HepG2 (cell line): ENCODE measurements at regions not wholly inside any gene's neighbourhood (a gene's known extent, or its start where the extent isn't known, plus 50 kb on each side); places are given as distances from the start of the nearest gene placed in this dataset.

ENCODE experiments used
- ATF2 ChIP-seq: sonication (generic); formaldehyde crosslinking; IDR thresholded peaks from 2 replicates; pipeline ENCODE4 v1.4.0; 2020; ENCODE audit warnings: missing genetic modification reagents
- ATF3 ChIP-seq: sonication (generic); formaldehyde crosslinking; IDR thresholded peaks from 2 replicates; pipeline ENCODE4 v1.4.0; 2020; ENCODE audit warnings: missing genetic modification reagents
- GABPA ChIP-seq, 2 experiments: IDR thresholded peaks; 2 replicates each; pipeline ENCODE4 v1.6.1; 2011 to 2016; ENCODE audit warnings: low read depth in 2 of 2, low read length in 1 of 2, missing biosample characterization in 1 of 2, missing genetic modification characterization in 1 of 2
- HMG20B ChIP-seq: conservative IDR thresholded peaks from 2 replicates; pipeline ENCODE4 v1.6.1; 2016; ENCODE audit warnings: missing genetic modification reagents, missing compliant biosample characterization
- HOXA3 ChIP-seq: sonication (generic); formaldehyde crosslinking; IDR thresholded peaks from 2 replicates; pipeline ENCODE4 v1.5.0; 2020; ENCODE audit warnings: missing genetic modification reagents
- PITX1 ChIP-seq: sonication (generic); formaldehyde crosslinking; IDR thresholded peaks from 2 replicates; pipeline ENCODE4 v1.5.1; 2020; ENCODE audit warnings: mild to moderate bottlenecking, missing genetic modification reagents
- SAP130 ChIP-seq: IDR thresholded peaks from 2 replicates; pipeline ENCODE4 v1.6.1; 2016; ENCODE audit warnings: low read depth
- TIGD3 ChIP-seq: sonication (generic); formaldehyde crosslinking; IDR thresholded peaks from 2 replicates; pipeline ENCODE4 v1.5.1; 2020; ENCODE audit warnings: mild to moderate bottlenecking, missing genetic modification reagents, borderline replicate concordance
- ZBTB21 ChIP-seq: sonication (generic); formaldehyde crosslinking; IDR thresholded peaks from 2 replicates; pipeline ENCODE4 v1.4.0; 2020; ENCODE audit warnings: missing genetic modification reagents
- ZBTB26 ChIP-seq: IDR thresholded peaks from 2 replicates; pipeline ENCODE4 v1.6.1; 2016; ENCODE audit warnings: missing compliant biosample characterization, missing genetic modification reagents, borderline replicate concordance
- ZBTB40 ChIP-seq, 2 experiments: fragments of 450-650 bp in 1 of 2; sonication (generic) in 1 of 2; formaldehyde crosslinking in 1 of 2; IDR thresholded peaks; 2 replicates each; pipeline versions ENCODE4 v1.6.1 to v1.8.0; 2016 to 2022; ENCODE audit warnings: antibody characterized with exemption in 1 of 2, mild to moderate bottlenecking in 1 of 2, missing genetic modification reagents in 1 of 2
- ZFYVE20 ChIP-seq: sonication (generic); formaldehyde crosslinking; IDR thresholded peaks from 2 replicates; pipeline ENCODE4 v1.8.0; 2023; ENCODE audit warnings: low read depth, mild to moderate bottlenecking, moderate library complexity, missing genetic modification reagents, borderline replicate concordance
- ZNF556 ChIP-seq: sonication (generic); formaldehyde crosslinking; IDR thresholded peaks from 2 replicates; pipeline ENCODE4 v1.4.0; 2020; ENCODE audit warnings: mild to moderate bottlenecking, missing genetic modification reagents, borderline replicate concordance

- TF ChIP-seq ZBTB40 (IDR thresholded peaks at IDR 0.05) (peak; percentile 73), ZBTB40 (CRISPR knock-in tag; IDR thresholded peaks at IDR 0.05) (peak; percentile 96), ZNF556 (0 out of 2 replicates have a peak, but pooled peaks have one; percentile 49), HOXA3 (CRISPR knock-in tag) (peak; percentile 55), ATF3 (CRISPR knock-in tag) (no peak), GABPA (IDR thresholded peaks at IDR 0.05; ENCODE audit: low read depth, low read length) (no peak), GABPA (CRISPR knock-in tag; IDR thresholded peaks at IDR 0.05; ENCODE audit: low read depth) (peak; percentile 48; the same call in 1 of the 2 replicates), PITX1 (CRISPR knock-in tag) (peak; percentile 62; the same call in 1 of the 2 replicates), ZFYVE20 (CRISPR knock-in tag) (no peak), HMG20B (CRISPR knock-in tag) (0 out of 2 replicates have a peak, but pooled peaks have one; percentile 34), ZBTB26 (CRISPR knock-in tag) (0 out of 2 replicates have a peak, but pooled peaks have one; percentile 37), ZBTB21 (peak; percentile 58; the same call in 1 of the 2 replicates), ATF2 (CRISPR knock-in tag) (peak; percentile 62; the same call in 1 of the 2 replicates), SAP130 (peak; percentile 80), TIGD3 (CRISPR knock-in tag) (no peak)
Observed at GRCh38 chr21:14889080-14889810, 175.6 kb downstream of the NRIP1 start (continued).
